HL-60 (cell line): ENCODE measurements at regions not wholly inside any gene's neighbourhood (a gene's known extent, or its start where the extent isn't known, plus 50 kb on each side); places are given as distances from the start of the nearest gene placed in this dataset.

Experiments used
- CTCF ChIP-seq: IDR thresholded peaks from one replicate; pipeline ENCODE4 v1.5.1; 2011; ENCODE audit warnings: low read length, control low read depth, inconsistent platforms; ENCODE audit not compliant: insufficient read depth
- POLR2AphosphoS5 ChIP-seq: IDR thresholded peaks from 2 replicates; pipeline ENCODE4 v1.6.1; 2012; ENCODE audit warnings: low read depth
- TF ChIP-seq, protein P1 (sequence below): IDR thresholded peaks from 2 replicates; pipeline ENCODE4 v1.6.1; 2012; ENCODE audit warnings: low read depth; ENCODE audit not compliant: insufficient replicate concordance

GRCh38 chr3:170801597-170801996 lies 68.4 kb downstream of the RPL22L1 start:
- no peak for TF ChIP-seq CTCF
- TF ChIP-seq POLR2AphosphoS5 = no peak
- TF ChIP-seq, protein P1, sequence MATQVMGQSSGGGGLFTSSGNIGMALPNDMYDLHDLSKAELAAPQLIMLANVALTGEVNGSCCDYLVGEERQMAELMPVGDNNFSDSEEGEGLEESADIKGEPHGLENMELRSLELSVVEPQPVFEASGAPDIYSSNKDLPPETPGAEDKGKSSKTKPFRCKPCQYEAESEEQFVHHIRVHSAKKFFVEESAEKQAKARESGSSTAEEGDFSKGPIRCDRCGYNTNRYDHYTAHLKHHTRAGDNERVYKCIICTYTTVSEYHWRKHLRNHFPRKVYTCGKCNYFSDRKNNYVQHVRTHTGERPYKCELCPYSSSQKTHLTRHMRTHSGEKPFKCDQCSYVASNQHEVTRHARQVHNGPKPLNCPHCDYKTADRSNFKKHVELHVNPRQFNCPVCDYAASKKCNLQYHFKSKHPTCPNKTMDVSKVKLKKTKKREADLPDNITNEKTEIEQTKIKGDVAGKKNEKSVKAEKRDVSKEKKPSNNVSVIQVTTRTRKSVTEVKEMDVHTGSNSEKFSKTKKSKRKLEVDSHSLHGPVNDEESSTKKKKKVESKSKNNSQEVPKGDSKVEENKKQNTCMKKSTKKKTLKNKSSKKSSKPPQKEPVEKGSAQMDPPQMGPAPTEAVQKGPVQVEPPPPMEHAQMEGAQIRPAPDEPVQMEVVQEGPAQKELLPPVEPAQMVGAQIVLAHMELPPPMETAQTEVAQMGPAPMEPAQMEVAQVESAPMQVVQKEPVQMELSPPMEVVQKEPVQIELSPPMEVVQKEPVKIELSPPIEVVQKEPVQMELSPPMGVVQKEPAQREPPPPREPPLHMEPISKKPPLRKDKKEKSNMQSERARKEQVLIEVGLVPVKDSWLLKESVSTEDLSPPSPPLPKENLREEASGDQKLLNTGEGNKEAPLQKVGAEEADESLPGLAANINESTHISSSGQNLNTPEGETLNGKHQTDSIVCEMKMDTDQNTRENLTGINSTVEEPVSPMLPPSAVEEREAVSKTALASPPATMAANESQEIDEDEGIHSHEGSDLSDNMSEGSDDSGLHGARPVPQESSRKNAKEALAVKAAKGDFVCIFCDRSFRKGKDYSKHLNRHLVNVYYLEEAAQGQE = no peak
